ENCODE measurements at regions not wholly inside any gene's neighbourhood (a gene's known extent, or its start where the extent isn't known, plus 50 kb on each side); places are given as distances from the start of the nearest gene placed in this dataset.

GRCh38 chr2:217475101-217475500 is 527.7 kb downstream of the TNS1 start:
- Histone ChIP-seq H3K4me1 (peaks cover 13% of the 10 kb centered on the region), H3K4me3 (no peak overlapping the region), H3K36me3 (ENCODE audit: low read depth, missing control alignments) (no peaks in the 10 kb centered on the region), H3K9me3 (no peaks in the 10 kb centered on the region), H3K27me3 (no peaks in the 10 kb centered on the region), H3K27ac (no peak overlapping the region)
- intact Hi-C loops (cut with DNase I; ENCODE audit: low total_unique reads), result no loop called here
- WGBS, 2 donors, result 60 to 64% methylated on average over 2 of the region's 2 CpGs
- DNase-seq, result no peak
- no peak for TF ChIP-seq CTCF (IDR thresholded peaks at IDR 0.05)
- no peak for TF ChIP-seq POLR2A (IDR thresholded peaks at IDR 0.05)

GRCh38 chr2:217471319-217471718 is 531.5 kb downstream of the TNS1 start:
- no peak overlapping the region for H3K27ac ChIP-seq
- H3K4me1 ChIP-seq, result peaks cover 13% of the 10 kb centered on the region
- no peaks in the 10 kb centered on the region for H3K36me3 ChIP-seq (ENCODE audit: low read depth, missing control alignments)
- no peaks in the 10 kb centered on the region for H3K9me3 ChIP-seq
- WGBS, 2 donors, result 100% methylated on average over 1 of the region's 1 CpG
- intact Hi-C loops (cut with DNase I; ENCODE audit: low total_unique reads), result no loop called here
- H3K27me3 ChIP-seq, result no peaks in the 10 kb centered on the region
- no peak for TF ChIP-seq CTCF (IDR thresholded peaks at IDR 0.05)
- TF ChIP-seq POLR2A (IDR thresholded peaks at IDR 0.05), result no peak
- H3K4me3 ChIP-seq, result no peak overlapping the region
- no peak for DNase-seq

GRCh38 chr2:217469203-217469810 is 533.5 kb downstream of the TNS1 start:
- intact Hi-C loops (cut with DNase I; ENCODE audit: low total_unique reads), result no loop called here
- H3K27me3 ChIP-seq, result no peaks in the 10 kb centered on the region
- no peak overlapping the region for H3K4me3 ChIP-seq
- no peak for DNase-seq
- H3K36me3 ChIP-seq (ENCODE audit: low read depth, missing control alignments), result no peaks in the 10 kb centered on the region
- 90 to 98% methylated on average over 2 of the region's 2 CpGs for WGBS, 2 donors
- H3K27ac ChIP-seq, result no peak overlapping the region
- TF ChIP-seq CTCF (IDR thresholded peaks at IDR 0.05), result no peak
- TF ChIP-seq POLR2A (IDR thresholded peaks at IDR 0.05), result no peak
- H3K4me1 ChIP-seq, result no peaks in the 10 kb centered on the region
- no peaks in the 10 kb centered on the region for H3K9me3 ChIP-seq

GRCh38 chr2:217468042-217468830 is 534.6 kb downstream of the TNS1 start:
- 78 to 87% methylated on average over 2 of the region's 2 CpGs for WGBS, 2 donors
- Histone ChIP-seq H3K27ac (no peak overlapping the region), H3K36me3 (ENCODE audit: low read depth, missing control alignments) (no peaks in the 10 kb centered on the region), H3K9me3 (no peaks in the 10 kb centered on the region), H3K4me3 (no peak overlapping the region), H3K4me1 (no peaks in the 10 kb centered on the region), H3K27me3 (no peaks in the 10 kb centered on the region)
- intact Hi-C loops (cut with DNase I; ENCODE audit: low total_unique reads), result no loop called here
- TF ChIP-seq CTCF (IDR thresholded peaks at IDR 0.05) (no peak), POLR2A (IDR thresholded peaks at IDR 0.05) (no peak)
- no peak for DNase-seq

Data from testis (tissue), 2 donors.